Lower leg skin (tissue), 3 donors: ENCODE measurements at regions not wholly inside any gene's neighbourhood (a gene's known extent, or its start where the extent isn't known, plus 50 kb on each side); places are given as distances from the start of the nearest gene placed in this dataset.

ENCODE experiments used
- POLR2A ChIP-seq, 2 donors: fragments of 450-650 bp; IDR thresholded peaks; one replicate each; pipeline ENCODE4 v1.6.1; 2016 to 2017; ENCODE audit warnings: antibody characterized with exemption in 2 of 2, mild to moderate bottlenecking in 1 of 2, moderate library complexity in 1 of 2
- TF ChIP-seq, protein P1 (sequence below), 3 donors: fragments of 450-650 bp; IDR thresholded peaks; one replicate each; pipeline ENCODE4 v1.5.1; 2016; ENCODE audit warnings: antibody characterized with exemption in 3 of 3, mild to moderate bottlenecking in 3 of 3, moderate library complexity in 2 of 3

DNA sequence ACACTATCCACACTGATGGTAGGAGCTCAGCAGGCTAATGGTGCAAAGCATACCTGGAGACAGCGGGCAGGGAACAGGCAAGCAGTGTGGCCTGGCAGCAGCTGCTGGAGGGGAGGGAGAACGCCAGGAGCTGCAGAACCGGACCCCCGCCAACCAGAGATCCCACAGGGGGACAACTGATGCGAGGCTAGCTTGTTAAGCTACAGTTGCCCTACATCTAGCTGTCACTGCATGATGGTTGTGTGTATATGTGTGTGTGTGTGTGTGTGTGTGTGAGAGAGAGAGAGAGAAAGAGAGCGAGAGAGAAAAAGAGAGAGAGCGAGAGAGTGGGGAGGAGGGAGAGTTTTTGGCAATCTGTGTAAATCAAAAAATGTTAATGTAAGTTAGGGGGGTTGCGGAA lies 69.7 kb upstream of the NHSL1 start:
- TF ChIP-seq, protein P1, sequence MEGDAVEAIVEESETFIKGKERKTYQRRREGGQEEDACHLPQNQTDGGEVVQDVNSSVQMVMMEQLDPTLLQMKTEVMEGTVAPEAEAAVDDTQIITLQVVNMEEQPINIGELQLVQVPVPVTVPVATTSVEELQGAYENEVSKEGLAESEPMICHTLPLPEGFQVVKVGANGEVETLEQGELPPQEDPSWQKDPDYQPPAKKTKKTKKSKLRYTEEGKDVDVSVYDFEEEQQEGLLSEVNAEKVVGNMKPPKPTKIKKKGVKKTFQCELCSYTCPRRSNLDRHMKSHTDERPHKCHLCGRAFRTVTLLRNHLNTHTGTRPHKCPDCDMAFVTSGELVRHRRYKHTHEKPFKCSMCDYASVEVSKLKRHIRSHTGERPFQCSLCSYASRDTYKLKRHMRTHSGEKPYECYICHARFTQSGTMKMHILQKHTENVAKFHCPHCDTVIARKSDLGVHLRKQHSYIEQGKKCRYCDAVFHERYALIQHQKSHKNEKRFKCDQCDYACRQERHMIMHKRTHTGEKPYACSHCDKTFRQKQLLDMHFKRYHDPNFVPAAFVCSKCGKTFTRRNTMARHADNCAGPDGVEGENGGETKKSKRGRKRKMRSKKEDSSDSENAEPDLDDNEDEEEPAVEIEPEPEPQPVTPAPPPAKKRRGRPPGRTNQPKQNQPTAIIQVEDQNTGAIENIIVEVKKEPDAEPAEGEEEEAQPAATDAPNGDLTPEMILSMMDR (IDR thresholded peaks at IDR 0.05) = no peak
- TF ChIP-seq POLR2A (IDR thresholded peaks at IDR 0.05) = no peak
